Lower leg skin (tissue), 3 donors: ENCODE measurements at regions not wholly inside any gene's neighbourhood (a gene's known extent, or its start where the extent isn't known, plus 50 kb on each side); places are given as distances from the start of the nearest gene placed in this dataset.

ENCODE experiments used
- POLR2A ChIP-seq, 2 donors: fragments of 450-650 bp; IDR thresholded peaks; one replicate each; pipeline ENCODE4 v1.6.1; 2016 to 2017; ENCODE audit warnings: antibody characterized with exemption in 2 of 2, mild to moderate bottlenecking in 1 of 2, moderate library complexity in 1 of 2
- TF ChIP-seq, protein P1 (sequence below), 3 donors: fragments of 450-650 bp; IDR thresholded peaks; one replicate each; pipeline ENCODE4 v1.5.1; 2016; ENCODE audit warnings: antibody characterized with exemption in 3 of 3, mild to moderate bottlenecking in 3 of 3, moderate library complexity in 2 of 3

DNA sequence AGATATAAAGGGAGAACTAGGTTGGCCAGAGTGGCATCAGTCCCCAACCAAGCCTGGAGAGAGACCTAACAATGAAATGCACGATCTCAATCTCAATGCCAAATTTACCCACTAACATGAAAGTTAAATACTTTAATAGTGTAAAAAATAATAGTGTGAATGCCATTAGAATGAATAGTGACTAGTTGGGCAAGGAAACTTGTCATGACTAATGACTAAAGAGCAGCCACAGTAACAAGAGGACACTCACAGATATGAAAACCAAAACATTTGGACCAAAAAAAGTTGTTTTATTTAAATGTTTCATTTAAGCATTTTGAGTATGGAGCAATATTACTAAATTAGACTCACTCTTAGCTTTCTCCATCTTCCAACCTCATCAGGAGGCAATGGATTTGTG, 1853.8 kb downstream of the EFNA5 start:
- TF ChIP-seq POLR2A (IDR thresholded peaks at IDR 0.05), result no peak
- TF ChIP-seq, protein P1, sequence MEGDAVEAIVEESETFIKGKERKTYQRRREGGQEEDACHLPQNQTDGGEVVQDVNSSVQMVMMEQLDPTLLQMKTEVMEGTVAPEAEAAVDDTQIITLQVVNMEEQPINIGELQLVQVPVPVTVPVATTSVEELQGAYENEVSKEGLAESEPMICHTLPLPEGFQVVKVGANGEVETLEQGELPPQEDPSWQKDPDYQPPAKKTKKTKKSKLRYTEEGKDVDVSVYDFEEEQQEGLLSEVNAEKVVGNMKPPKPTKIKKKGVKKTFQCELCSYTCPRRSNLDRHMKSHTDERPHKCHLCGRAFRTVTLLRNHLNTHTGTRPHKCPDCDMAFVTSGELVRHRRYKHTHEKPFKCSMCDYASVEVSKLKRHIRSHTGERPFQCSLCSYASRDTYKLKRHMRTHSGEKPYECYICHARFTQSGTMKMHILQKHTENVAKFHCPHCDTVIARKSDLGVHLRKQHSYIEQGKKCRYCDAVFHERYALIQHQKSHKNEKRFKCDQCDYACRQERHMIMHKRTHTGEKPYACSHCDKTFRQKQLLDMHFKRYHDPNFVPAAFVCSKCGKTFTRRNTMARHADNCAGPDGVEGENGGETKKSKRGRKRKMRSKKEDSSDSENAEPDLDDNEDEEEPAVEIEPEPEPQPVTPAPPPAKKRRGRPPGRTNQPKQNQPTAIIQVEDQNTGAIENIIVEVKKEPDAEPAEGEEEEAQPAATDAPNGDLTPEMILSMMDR (IDR thresholded peaks at IDR 0.05), result no peak
